HG02981 (cell line): ENCODE measurements at regions not wholly inside any gene's neighbourhood (a gene's known extent, or its start where the extent isn't known, plus 50 kb on each side); places are given as distances from the start of the nearest gene placed in this dataset.
"Not testable (repeated sequence)": the region's sequence is repeated elsewhere in the genome, so short reads cannot be mapped to it uniquely, and the experiment has no call there.

ENCODE experiments used
- ATAC-seq: cut with Tn5 transposase; IDR thresholded peaks from one replicate; pipeline ENCODE4 v1.9.1; 2021; ENCODE audit warnings: mild to moderate bottlenecking, moderate library complexity; ENCODE audit not compliant: unreplicated experiment

DNA sequence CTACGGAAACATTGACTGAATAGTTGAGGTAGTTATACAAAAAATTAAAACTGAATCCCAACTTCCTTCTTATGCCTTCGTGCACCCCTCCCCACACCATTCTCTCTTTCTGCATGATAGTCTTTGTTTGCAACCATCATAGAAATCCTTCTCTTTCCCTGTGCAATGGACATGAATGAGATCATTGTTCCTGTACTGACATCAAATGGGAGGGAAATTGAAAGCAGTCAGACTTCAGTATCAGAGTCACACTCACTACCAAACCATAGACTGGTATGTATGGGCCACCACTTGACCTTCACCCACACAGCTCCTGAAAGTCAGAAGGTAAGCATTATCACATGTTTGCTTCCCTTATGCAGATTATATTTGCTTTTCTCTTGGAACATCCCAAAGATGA lies 782.8 kb downstream of the BCL11A start:
- no peak for ATAC-seq

DNA sequence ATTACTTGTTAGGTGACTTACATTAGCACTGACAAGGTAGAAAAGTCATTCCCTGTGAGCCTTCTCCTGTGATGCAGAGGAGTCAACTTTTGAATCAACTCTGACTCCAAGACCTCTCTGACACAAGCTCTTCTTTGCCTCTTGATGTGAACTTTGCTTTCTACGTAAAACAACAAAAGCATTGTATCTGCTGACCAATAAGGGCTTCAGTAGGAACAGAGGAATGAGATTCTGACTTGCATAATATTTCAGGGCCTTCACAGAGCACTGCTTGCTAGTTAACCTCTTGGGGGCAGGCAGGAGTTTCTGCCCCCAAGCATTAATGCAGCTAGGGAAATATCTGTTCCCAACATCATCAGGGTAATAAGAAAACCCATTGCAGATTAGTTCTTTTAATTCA lies 791.5 kb downstream of the BCL11A start:
- no peak for ATAC-seq

- no peak for ATAC-seq
Measured at GRCh38 chr2:59756150-59756549, 797.3 kb downstream of the BCL11A start.

- ATAC-seq, result no peak
Measured at GRCh38 chr2:59754011-59754735, 799.3 kb downstream of the BCL11A start.

GRCh38 chr2:59752512-59752911 lies 800.9 kb downstream of the BCL11A start:
- ATAC-seq, result no peak

GRCh38 chr2:59752071-59752470 lies 801.4 kb downstream of the BCL11A start:
- ATAC-seq, result no peak

- ATAC-seq, result not testable (repeated sequence)
Measured at GRCh38 chr2:59751214-59751613, 802.2 kb downstream of the BCL11A start.

GRCh38 chr2:59746291-59746690 lies 807.2 kb downstream of the BCL11A start:
- no peak for ATAC-seq

- no peak for ATAC-seq
Measured at GRCh38 chr2:59745085-59745484, 808.4 kb downstream of the BCL11A start.

DNA sequence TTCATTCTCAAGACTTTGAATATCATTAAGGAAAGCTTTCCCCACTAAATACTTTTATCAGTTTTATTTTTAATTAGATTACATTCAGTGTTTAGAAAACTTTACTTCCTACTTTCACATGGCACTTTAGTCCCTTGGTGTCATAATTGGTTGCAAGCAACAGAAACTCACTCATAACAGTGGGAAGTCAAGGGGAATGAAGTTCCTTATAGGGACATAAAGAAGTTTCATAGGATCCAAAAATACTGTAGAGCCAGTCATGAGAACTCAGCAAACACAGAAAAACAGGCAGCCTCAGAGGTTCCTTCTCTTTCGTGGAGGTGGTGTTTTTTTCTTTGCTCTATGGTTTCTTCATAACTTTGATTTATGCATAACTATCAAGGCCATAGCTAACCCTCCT lies 809.0 kb downstream of the BCL11A start:
- no peak for ATAC-seq

DNA sequence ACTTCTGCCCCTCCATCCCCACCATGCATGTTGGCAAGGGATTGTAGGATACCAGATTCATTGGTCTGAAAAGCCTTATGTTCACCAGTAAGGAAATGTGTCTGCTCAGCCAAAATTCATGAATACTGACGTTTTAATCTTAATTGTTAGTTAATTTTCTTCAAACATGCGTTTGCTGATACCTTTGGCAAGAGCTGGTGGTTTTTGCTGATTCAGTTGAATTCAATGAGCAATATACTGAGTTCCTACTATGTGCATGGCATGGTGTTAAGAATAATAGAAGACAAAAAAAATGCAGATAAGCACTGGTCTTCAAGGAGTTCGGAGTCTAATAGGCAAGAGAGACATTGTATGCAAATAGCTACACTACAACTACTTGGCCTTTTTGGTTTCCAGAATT lies 811.6 kb downstream of the BCL11A start:
- ATAC-seq, result no peak

DNA sequence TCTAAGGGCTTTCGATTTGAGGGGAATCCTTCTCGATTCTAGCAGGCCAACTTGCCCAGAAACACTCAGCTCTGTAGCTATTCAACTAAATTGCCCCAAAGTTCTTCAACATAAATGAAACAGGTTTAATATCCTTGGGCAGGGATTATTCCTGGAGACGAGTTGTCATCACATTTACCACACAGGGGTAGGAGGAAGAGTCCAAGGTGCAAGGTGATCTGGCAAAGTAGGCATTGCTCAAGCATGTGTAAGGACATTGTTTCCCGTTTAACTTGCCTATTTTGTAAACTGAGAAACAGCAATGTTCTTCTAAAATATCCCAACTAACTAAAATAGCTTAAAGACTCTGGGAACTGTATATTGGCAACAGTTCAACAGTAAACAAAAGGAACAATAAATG lies 814.3 kb downstream of the BCL11A start:
- ATAC-seq, result no peak

GRCh38 chr2:59737299-59737698 lies 816.2 kb downstream of the BCL11A start:
- no peak for ATAC-seq

DNA sequence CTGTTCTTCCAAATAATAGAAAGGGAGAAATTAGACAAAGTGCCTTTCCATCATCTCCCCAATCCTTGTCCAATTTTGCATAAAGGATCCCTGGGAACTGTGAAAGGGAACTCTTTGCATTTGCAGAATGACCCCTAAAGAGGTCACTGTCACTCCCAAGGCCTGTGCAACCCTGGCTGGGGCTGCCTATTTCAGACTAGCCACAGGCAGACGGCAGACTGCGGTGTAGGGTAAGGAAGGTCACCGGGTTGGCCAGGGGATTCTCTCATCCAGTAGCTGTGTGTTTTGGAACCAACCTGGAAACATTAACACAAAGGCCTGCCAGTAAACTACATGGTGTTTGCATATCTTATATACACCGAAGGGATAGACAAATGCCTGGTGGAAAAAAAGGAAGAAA lies 818.7 kb downstream of the BCL11A start:
- no peak for ATAC-seq

GRCh38 chr2:59733970-59734369 lies 819.5 kb downstream of the BCL11A start:
- ATAC-seq, result no peak

GRCh38 chr2:59733567-59733930 lies 819.9 kb downstream of the BCL11A start:
- ATAC-seq, result no peak

GRCh38 chr2:59732871-59733566 lies 820.4 kb downstream of the BCL11A start:
- ATAC-seq, result no peak

- no peak for ATAC-seq
Measured at GRCh38 chr2:59727121-59727590, 826.3 kb downstream of the BCL11A start.

- ATAC-seq, result no peak
Measured at GRCh38 chr2:59726228-59727120, 827.0 kb downstream of the BCL11A start.

DNA sequence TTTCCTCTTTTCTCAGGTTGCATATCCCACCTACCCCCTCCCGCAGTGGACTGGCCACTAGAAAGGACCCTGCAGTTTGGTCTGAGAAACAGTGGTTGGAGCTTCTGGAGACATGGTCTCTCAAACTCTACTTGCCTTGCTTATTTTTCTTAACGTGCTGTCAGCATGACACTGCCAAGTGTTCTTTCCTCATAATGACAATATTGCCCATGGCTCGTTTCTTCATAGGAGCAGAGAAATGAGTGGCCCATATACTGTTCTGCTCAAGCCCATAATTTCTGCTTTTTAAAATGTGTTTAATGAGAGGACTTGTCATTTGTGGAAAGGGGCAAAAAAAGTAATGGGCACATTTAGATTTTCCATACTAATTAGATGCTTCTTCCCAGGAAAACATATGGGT lies 828.7 kb downstream of the BCL11A start:
- ATAC-seq, result no peak

DNA sequence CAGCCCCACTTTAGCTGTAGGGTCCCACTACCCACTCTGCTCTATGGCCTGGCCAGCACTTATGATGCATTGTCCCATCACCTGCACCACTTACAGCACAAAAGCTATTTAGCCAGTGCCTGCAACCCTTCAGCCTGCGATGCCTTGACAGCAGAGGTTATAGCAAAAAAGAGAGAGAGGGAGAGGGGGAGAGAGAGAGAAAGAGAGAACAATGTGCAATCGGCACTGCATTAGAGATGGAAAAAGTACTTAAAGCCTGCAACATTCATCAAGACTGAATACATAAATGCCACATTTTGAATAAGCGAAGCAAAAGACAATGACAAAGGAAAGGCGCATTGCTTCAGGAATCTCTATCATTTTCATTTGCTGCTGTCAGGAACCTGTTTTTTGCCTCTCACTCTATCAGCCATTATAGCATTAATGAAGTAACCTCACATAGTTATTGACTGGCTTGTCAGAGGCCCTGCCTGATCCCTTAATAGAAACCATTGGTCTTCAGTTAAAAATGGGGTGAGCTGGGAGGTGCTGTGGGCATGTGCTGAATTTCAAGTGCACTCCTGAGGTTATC lies 833.1 kb downstream of the BCL11A start:
- ATAC-seq, result no peak
